IPS-15b (cell line): ENCODE measurements at regions not wholly inside any gene's neighbourhood (a gene's known extent, or its start where the extent isn't known, plus 50 kb on each side); places are given as distances from the start of the nearest gene placed in this dataset.
"Not testable (repeated sequence)": the region's sequence is repeated elsewhere in the genome, so short reads cannot be mapped to it uniquely, and the experiment has no call there.

Source experiments
- H3K27me3 ChIP-seq: one replicate; pipeline ENCODE4 v1.6.1; 2013; ENCODE audit warnings: low read length; ENCODE audit not compliant: control insufficient read depth, insufficient read depth
- H3K36me3 ChIP-seq: one replicate; pipeline ENCODE4 v1.6.1; 2013; ENCODE audit warnings: low read length; ENCODE audit not compliant: control insufficient read depth, insufficient read depth
- H3K4me1 ChIP-seq: one replicate; pipeline ENCODE4 v1.6.1; 2013; ENCODE audit warnings: mild to moderate bottlenecking, low read length; ENCODE audit not compliant: control insufficient read depth, insufficient read depth
- H3K4me3 ChIP-seq: one replicate; pipeline ENCODE4 v1.5.1; 2013; ENCODE audit warnings: low read depth, low read length
- H3K9ac ChIP-seq: one replicate; pipeline ENCODE4 v1.6.1; 2013; ENCODE audit warnings: low read depth, mild to moderate bottlenecking, low read length
- H3K9me3 ChIP-seq: one replicate; pipeline ENCODE4 v1.6.1; 2013; ENCODE audit warnings: mild to moderate bottlenecking, low read length; ENCODE audit not compliant: control insufficient read depth, insufficient read depth

GRCh38 chr6:168239044-168239773 is 80.4 kb downstream of the DACT2 start:
- Histone ChIP-seq H3K4me1 (no peaks in the 10 kb centered on the region), H3K4me3 (no peak overlapping the region), H3K27me3 (no peaks in the 10 kb centered on the region), H3K9me3 (no peaks in the 10 kb centered on the region), H3K36me3 (no peaks in the 10 kb centered on the region), H3K9ac (no peak overlapping the region)

GRCh38 chr6:168238159-168238909 is 81.2 kb downstream of the DACT2 start:
- Histone ChIP-seq H3K4me3 (no peak overlapping the region), H3K27me3 (no peaks in the 10 kb centered on the region), H3K9me3 (no peaks in the 10 kb centered on the region), H3K9ac (no peak overlapping the region), H3K4me1 (no peaks in the 10 kb centered on the region), H3K36me3 (no peaks in the 10 kb centered on the region)

GRCh38 chr6:168233875-168234213 is 85.7 kb downstream of the DACT2 start:
- not testable (repeated sequence) for H3K4me1 ChIP-seq, H3K9ac ChIP-seq, H3K27me3 ChIP-seq, H3K4me3 ChIP-seq, H3K36me3 ChIP-seq, H3K9me3 ChIP-seq

- Histone ChIP-seq H3K4me1 (peaks cover 5% of the 10 kb centered on the region), H3K27me3 (no peaks in the 10 kb centered on the region), H3K9me3 (no peaks in the 10 kb centered on the region), H3K36me3 (no peaks in the 10 kb centered on the region), H3K9ac (no peak overlapping the region), H3K4me3 (no peak overlapping the region)
Observed at GRCh38 chr6:168232989-168233874, 86.3 kb downstream of the DACT2 start.

- H3K9ac ChIP-seq, result no peak overlapping the region
- H3K27me3 ChIP-seq, result no peaks in the 10 kb centered on the region
- H3K4me1 ChIP-seq, result peaks cover 5% of the 10 kb centered on the region
- H3K9me3 ChIP-seq, result no peaks in the 10 kb centered on the region
- no peaks in the 10 kb centered on the region for H3K36me3 ChIP-seq
- H3K4me3 ChIP-seq, result no peak overlapping the region
Observed at GRCh38 chr6:168232528-168232927, 87.0 kb downstream of the DACT2 start.

GRCh38 chr6:168232062-168232461 is 87.5 kb downstream of the DACT2 start:
- Histone ChIP-seq H3K4me3 (no peak overlapping the region), H3K27me3 (no peaks in the 10 kb centered on the region), H3K4me1 (peaks cover 5% of the 10 kb centered on the region), H3K36me3 (no peaks in the 10 kb centered on the region), H3K9me3 (no peaks in the 10 kb centered on the region), H3K9ac (no peak overlapping the region)

GRCh38 chr6:168231393-168231957 is 88.1 kb downstream of the DACT2 start:
- H3K9me3 ChIP-seq, result no peaks in the 10 kb centered on the region

GRCh38 chr6:168229368-168229752 is 90.2 kb downstream of the DACT2 start:
- no peaks in the 10 kb centered on the region for H3K27me3 ChIP-seq
- H3K4me3 ChIP-seq, result no peak overlapping the region
- H3K4me1 ChIP-seq, result peaks cover 9% of the 10 kb centered on the region
- H3K36me3 ChIP-seq, result no peaks in the 10 kb centered on the region
- no peaks in the 10 kb centered on the region for H3K9me3 ChIP-seq
- no peak overlapping the region for H3K9ac ChIP-seq

More at GRCh38 chr6:168231393-168231957, 88.1 kb downstream of the DACT2 start:
- H3K27me3 ChIP-seq, result no peaks in the 10 kb centered on the region
- peaks cover 9% of the 10 kb centered on the region for H3K4me1 ChIP-seq
- H3K9ac ChIP-seq, result no peak overlapping the region
- no peak overlapping the region for H3K4me3 ChIP-seq
- H3K36me3 ChIP-seq, result no peaks in the 10 kb centered on the region

GRCh38 chr6:168228676-168229367 is 90.8 kb downstream of the DACT2 start:
- Histone ChIP-seq H3K9me3 (no peaks in the 10 kb centered on the region), H3K27me3 (no peaks in the 10 kb centered on the region), H3K4me1 (peaks cover 9% of the 10 kb centered on the region), H3K36me3 (no peaks in the 10 kb centered on the region), H3K4me3 (no peak overlapping the region), H3K9ac (no peak overlapping the region)

- Histone ChIP-seq H3K9ac (no peak overlapping the region), H3K36me3 (no peaks in the 10 kb centered on the region), H3K9me3 (no peaks in the 10 kb centered on the region), H3K4me3 (no peak overlapping the region), H3K27me3 (no peaks in the 10 kb centered on the region), H3K4me1 (peaks cover 9% of the 10 kb centered on the region)
Observed at GRCh38 chr6:168227840-168228239, 91.7 kb downstream of the DACT2 start.

GRCh38 chr6:168226902-168227318 is 92.7 kb downstream of the DACT2 start:
- Histone ChIP-seq H3K27me3 (no peaks in the 10 kb centered on the region), H3K4me3 (no peak overlapping the region), H3K4me1 (peaks cover 4% of the 10 kb centered on the region), H3K9me3 (no peaks in the 10 kb centered on the region), H3K9ac (no peak overlapping the region), H3K36me3 (no peaks in the 10 kb centered on the region)
